ENCODE measurements at regions not wholly inside any gene's neighbourhood (a gene's known extent, or its start where the extent isn't known, plus 50 kb on each side); places are given as distances from the start of the nearest gene placed in this dataset.

DNA sequence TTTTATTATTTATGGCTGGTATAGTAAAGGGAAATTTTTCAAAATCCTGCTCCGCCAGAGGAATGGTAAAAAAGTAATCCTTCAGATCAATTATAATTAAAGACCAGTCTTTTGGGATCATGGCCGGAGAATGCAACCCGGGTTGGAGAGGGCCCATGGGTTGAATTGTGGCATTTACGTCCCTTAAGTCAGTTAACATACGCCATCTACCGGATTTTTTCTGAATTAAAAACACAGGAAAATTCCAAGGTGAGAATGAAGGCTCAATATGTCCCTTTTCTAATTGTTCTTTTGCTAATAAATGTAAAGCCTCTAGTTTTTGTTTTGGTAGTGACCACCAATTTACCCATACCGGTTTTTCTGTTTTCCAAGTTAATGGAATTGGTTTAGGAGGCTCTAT is 602.8 kb downstream of the ALG10 start:
- RAD21 ChIA-PET (ENCODE audit: unreplicated experiment): no interaction called here
- H3K4me3 ChIP-seq: no peak overlapping the region
- no peak overlapping the region for H2AFZ ChIP-seq (ENCODE audit: control insufficient read depth, low read depth, low read length)
- no peaks in the 10 kb centered on the region; the same call in 2 of the 3 replicates for H3K9me3 ChIP-seq (replicated peaks; ENCODE audit: control insufficient read depth, insufficient read depth, low read length)
- SMC1A ChIA-PET (ENCODE audit: uncharacterized antibody, unreplicated experiment): no interaction called here
- H3K4me2 ChIP-seq (ENCODE audit: control insufficient read depth, insufficient read depth): no peak overlapping the region
- H3K27ac ChIP-seq (ENCODE audit: control insufficient read depth, insufficient read depth): no peak overlapping the region
- H3K9ac ChIP-seq (ENCODE audit: control insufficient read depth, insufficient read depth, low read length): no peak overlapping the region
- H3K27me3 ChIP-seq (replicated peaks in 1 of 2; ENCODE audit: control insufficient read depth in 2 of 2, insufficient read depth in 2 of 2, low read length in 1 of 2): no peaks in the 10 kb centered on the region
- in situ Hi-C loops (cut with MboI) (no loop called here), intact Hi-C loops (cut with micrococcal nuclease; ENCODE audit: unreplicated experiment) (no loop called here)
- CTCF ChIA-PET: no interaction called here
- 13% methylated on average over 7 of the region's 7 CpGs for WGBS (ENCODE audit: insufficient coverage, insufficient replicate concordance, low lambda C conversion rate, missing lambda C conversion rate)
- ATAC-seq (no peak), FAIRE-seq (no peak), DNase-seq (ENCODE audit: low read depth, low spot score) (no peak)
- no peaks in the 10 kb centered on the region for H3K36me3 ChIP-seq (ENCODE audit: control insufficient read depth in 2 of 2, insufficient read depth in 2 of 2, low read length in 1 of 2)
- BruUV-seq (replicated peaks): no TSS peak
- no peaks in the 10 kb centered on the region for H3K79me2 ChIP-seq (ENCODE audit: control insufficient read depth, insufficient read depth, low read length)
- H4K20me1 ChIP-seq (ENCODE audit: control insufficient read depth, insufficient read depth): no peaks in the 10 kb centered on the region
- TF ChIP-seq CTCF (IDR thresholded peaks at IDR 0.05 in 2 of 3, conservative IDR thresholded peaks at IDR 0.05 in 1 of 3; ENCODE audit: control insufficient read depth in 2 of 3, extremely low read depth in 1 of 3, insufficient read depth in 1 of 3, low read depth in 3 of 3, low read length in 3 of 3) (peak in 1 of 3 experiments; percentile 13; a peak in 1 of 6 replicates), JUNB (IDR thresholded peaks at IDR 0.05) (no peak), RAD21 (IDR thresholded peaks at IDR 0.05; ENCODE audit: insufficient read depth, low read depth, low read length) (0 out of 2 replicates have a peak, but pooled peaks have one; percentile 18), MEF2B (IDR thresholded peaks at IDR 0.05; ENCODE audit: partially characterized antibody, poor library complexity, severe bottlenecking) (no peak)
- H3K4me1 ChIP-seq (ENCODE audit: control insufficient read depth, insufficient read depth, low read length): no peaks in the 10 kb centered on the region
- POLR2A ChIA-PET: no interaction called here

- Histone ChIP-seq H3K4me3 (no peak overlapping the region), H3K27ac (ENCODE audit: control insufficient read depth, insufficient read depth) (no peak overlapping the region), H3K36me3 (ENCODE audit: control insufficient read depth in 2 of 2, insufficient read depth in 2 of 2, low read length in 1 of 2) (no peaks in the 10 kb centered on the region), H3K9ac (ENCODE audit: control insufficient read depth, insufficient read depth, low read length) (no peak overlapping the region), H3K9me3 (replicated peaks; ENCODE audit: control insufficient read depth, insufficient read depth, low read length) (no peaks in the 10 kb centered on the region), H3K4me1 (ENCODE audit: control insufficient read depth, insufficient read depth, low read length) (no peaks in the 10 kb centered on the region), H4K20me1 (ENCODE audit: control insufficient read depth, insufficient read depth) (no peaks in the 10 kb centered on the region), H2AFZ (ENCODE audit: control insufficient read depth, low read depth, low read length) (no peak overlapping the region), H3K4me2 (ENCODE audit: control insufficient read depth, insufficient read depth) (no peak overlapping the region), H3K27me3 (replicated peaks in 1 of 2; ENCODE audit: control insufficient read depth in 2 of 2, insufficient read depth in 2 of 2, low read length in 1 of 2) (no peaks in the 10 kb centered on the region), H3K79me2 (ENCODE audit: control insufficient read depth, insufficient read depth, low read length) (no peaks in the 10 kb centered on the region)
- no TSS peak for BruUV-seq (replicated peaks)
- 16% methylated on average over 5 of the region's 5 CpGs for WGBS (ENCODE audit: insufficient coverage, insufficient replicate concordance, low lambda C conversion rate, missing lambda C conversion rate)
- intact Hi-C loops (cut with micrococcal nuclease; ENCODE audit: unreplicated experiment) (no loop called here), in situ Hi-C loops (cut with MboI) (no loop called here)
- ChIA-PET CTCF (no interaction called here), POLR2A (no interaction called here), SMC1A (ENCODE audit: uncharacterized antibody, unreplicated experiment) (no interaction called here), RAD21 (ENCODE audit: unreplicated experiment) (no interaction called here)
- DNase-seq (ENCODE audit: low read depth, low spot score) (no peak), FAIRE-seq (no peak), ATAC-seq (no peak)
- TF ChIP-seq, protein P1, sequence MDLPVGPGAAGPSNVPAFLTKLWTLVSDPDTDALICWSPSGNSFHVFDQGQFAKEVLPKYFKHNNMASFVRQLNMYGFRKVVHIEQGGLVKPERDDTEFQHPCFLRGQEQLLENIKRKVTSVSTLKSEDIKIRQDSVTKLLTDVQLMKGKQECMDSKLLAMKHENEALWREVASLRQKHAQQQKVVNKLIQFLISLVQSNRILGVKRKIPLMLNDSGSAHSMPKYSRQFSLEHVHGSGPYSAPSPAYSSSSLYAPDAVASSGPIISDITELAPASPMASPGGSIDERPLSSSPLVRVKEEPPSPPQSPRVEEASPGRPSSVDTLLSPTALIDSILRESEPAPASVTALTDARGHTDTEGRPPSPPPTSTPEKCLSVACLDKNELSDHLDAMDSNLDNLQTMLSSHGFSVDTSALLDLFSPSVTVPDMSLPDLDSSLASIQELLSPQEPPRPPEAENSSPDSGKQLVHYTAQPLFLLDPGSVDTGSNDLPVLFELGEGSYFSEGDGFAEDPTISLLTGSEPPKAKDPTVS (IDR thresholded peaks at IDR 0.05; ENCODE audit: low read depth, low read length): no peak
- TF ChIP-seq TCF12 (IDR thresholded peaks at IDR 0.05; ENCODE audit: low read depth, low read length): no peak
- no peak for TF ChIP-seq ZNF622 (IDR thresholded peaks at IDR 0.05)
- TF ChIP-seq HDAC2 (IDR thresholded peaks at IDR 0.05): no peak
- no peak for TF ChIP-seq MTA2 (IDR thresholded peaks at IDR 0.05; ENCODE audit: low read depth)
- no peak for TF ChIP-seq ZSCAN29 (IDR thresholded peaks at IDR 0.05)
- TF ChIP-seq ZNF207 (IDR thresholded peaks at IDR 0.05; ENCODE audit: borderline replicate concordance): no peak
- TF ChIP-seq NFXL1 (IDR thresholded peaks at IDR 0.05; ENCODE audit: borderline replicate concordance): no peak
- TF ChIP-seq NR2C1 (IDR thresholded peaks at IDR 0.05): no peak
- no peak for TF ChIP-seq SIX5 (IDR thresholded peaks at IDR 0.05; ENCODE audit: low read depth, low read length, severe bottlenecking)
- TF ChIP-seq ZNF217 (IDR thresholded peaks at IDR 0.05): no peak
- no peak for TF ChIP-seq JUNB (IDR thresholded peaks at IDR 0.05)
- no peak for TF ChIP-seq CREM (IDR thresholded peaks at IDR 0.05; ENCODE audit: low read depth)
- TF ChIP-seq FOXK2 (IDR thresholded peaks at IDR 0.05): no peak
These were observed 604.3 kb downstream of the ALG10 start for GRCh38 chr12:34626363-34627157.

Data from GM12878 (cell line).